K562 (cell line): ENCODE measurements at regions not wholly inside any gene's neighbourhood (a gene's known extent, or its start where the extent isn't known, plus 50 kb on each side); places are given as distances from the start of the nearest gene placed in this dataset.

Source experiments
- ATAC-seq: fragments of 200-7000 bp; cut with Tn5 transposase; 3 replicates; pipeline ENCODE4 v1.9.1; 2020; ENCODE audit warnings: moderate library complexity
- BruUV-seq: library from RNA; stranded (reverse); fragments of 400-500 nt; replicated peaks from 2 replicates; lab custom pipeline; 2021; lab: Mats Ljungman, UMichigan
- CTCF ChIA-PET: fragments of 300-600 bp; formaldehyde crosslinking; extraction: SDS; loops from one replicate; lab custom pipeline; 2021; ENCODE audit warnings: low intra/inter-chr PET ratio; lab: Yijun Ruan, JAX
- POLR2A ChIA-PET: fragments of 300-600, 350-650 bp; sonication (Branson Sonifier 250); formaldehyde crosslinking; extraction: SDS; loops from one replicate; lab custom pipeline; 2021; ENCODE audit warnings: antibody characterized with exemption, inconsistent platforms; lab: Yijun Ruan, JAX
- DNase-seq, 4 experiments: peaks; one replicate each; pipeline versions ENCODE4 v3.0.0 to v3.0.0-alpha.2; 2011 to 2018; ENCODE audit warnings: low spot score in 3 of 4, mixed read lengths in 3 of 4; ENCODE audit errors: extremely low read depth in 1 of 4
- FAIRE-seq: peaks from 2 replicates; lab custom pipeline; 2011; peaks lifted over from hg19 to GRCh38; lab: Jason Lieb, UNC
- H2AFZ ChIP-seq: 2 replicates; pipeline ENCODE4 v1.6.0; 2011; ENCODE audit warnings: low read depth, low read length, control low read depth, inconsistent platforms
- H3K27ac ChIP-seq: fragments of 200-600 bp; 3 replicates; pipeline ENCODE4 v1.8.0; 2011; ENCODE audit warnings: low read depth, mild to moderate bottlenecking, control low read depth, inconsistent platforms, low read length, moderate library complexity, mixed read lengths; ENCODE audit errors: extremely low read depth
- H3K27me3 ChIP-seq, 2 experiments: fragments of 300-600 bp in 1 of 2; 2 replicates in 1 of 2; 3 replicates in 1 of 2; pipeline versions ENCODE4 v1.6.0 to v1.8.0; 2011; ENCODE audit warnings: inconsistent platforms in 2 of 2, low read length in 2 of 2, mild to moderate bottlenecking in 1 of 2, mixed read lengths in 1 of 2, moderate library complexity in 1 of 2; ENCODE audit not compliant: control insufficient read depth in 2 of 2, insufficient read depth in 2 of 2
- H3K36me3 ChIP-seq: fragments of 300-600 bp; 3 replicates; pipeline ENCODE4 v1.8.0; 2011; ENCODE audit warnings: mild to moderate bottlenecking, low read length, inconsistent platforms; ENCODE audit not compliant: control insufficient read depth, insufficient read depth
- H3K4me1 ChIP-seq, 2 experiments: fragments of 200-600 bp in 1 of 2; replicated peaks in 1 of 2; 2 replicates in 1 of 2; 3 replicates in 1 of 2; pipeline versions ENCODE4 v1.5.1 to v1.8.0; 2011; ENCODE audit warnings: inconsistent platforms in 2 of 2, low read length in 2 of 2, mild to moderate bottlenecking in 1 of 2, mixed read lengths in 1 of 2, moderate library complexity in 1 of 2; ENCODE audit not compliant: control insufficient read depth in 2 of 2, insufficient read depth in 2 of 2
- H3K4me2 ChIP-seq: 2 replicates; pipeline ENCODE4 v1.6.1; 2011; ENCODE audit warnings: low read length, control low read depth, inconsistent platforms, mixed read lengths; ENCODE audit not compliant: insufficient read depth
- H3K4me3 ChIP-seq: fragments of 200-600 bp; sonication (generic), shearing (Covaris generic); 2 replicates; pipeline ENCODE4 v1.5.1; 2016; ENCODE audit warnings: control low read depth, inconsistent platforms
- H3K79me2 ChIP-seq: fragments of 200-600 bp; 3 replicates; pipeline ENCODE4 v1.8.0; 2011; ENCODE audit warnings: low read length, inconsistent platforms; ENCODE audit not compliant: control insufficient read depth, insufficient read depth
- H3K9ac ChIP-seq, 2 experiments: 2 replicates each; pipeline versions ENCODE4 v1.6.0 to v1.6.1; 2011; ENCODE audit warnings: low read depth in 2 of 2, low read length in 2 of 2, control low read depth in 1 of 2, inconsistent platforms in 1 of 2, mild to moderate bottlenecking in 1 of 2, mixed read lengths in 1 of 2; ENCODE audit not compliant: insufficient read depth in 1 of 2
- H3K9me1 ChIP-seq: one replicate; pipeline ENCODE4 v1.6.0; 2011; ENCODE audit warnings: inconsistent platforms, mild to moderate bottlenecking, low read length, moderate library complexity; ENCODE audit not compliant: control insufficient read depth, insufficient read depth
- H3K9me3 ChIP-seq: replicated peaks from 2 replicates; pipeline ENCODE4 v1.5.1; 2011; ENCODE audit warnings: low read depth, low read length, inconsistent platforms; ENCODE audit not compliant: control insufficient read depth, insufficient read depth
- H4K20me1 ChIP-seq: replicated peaks from 2 replicates; pipeline ENCODE4 v1.6.1; 2011; ENCODE audit warnings: low read length, inconsistent platforms, mixed read lengths; ENCODE audit not compliant: control insufficient read depth, insufficient read depth
- MAFG ChIP-seq: fragments of 450-650 bp; conservative IDR thresholded peaks from 2 replicates; pipeline ENCODE4 v1.6.1; 2016; ENCODE audit warnings: missing genetic modification characterization, missing compliant biosample characterization
- NFE2 ChIP-seq: IDR thresholded peaks from 2 replicates; pipeline ENCODE4 v1.6.1; 2014; ENCODE audit warnings: antibody characterized with exemption, low read depth
- RHOXF2B ChIP-seq: fragments of 250-450 bp; sonication (Bioruptor Pico); conservative IDR thresholded peaks from 2 replicates; pipeline ENCODE4 v1.5.1; 2021
- ZKSCAN8 ChIP-seq: fragments of 200-800 bp; sonication (Bioruptor generic); IDR thresholded peaks from 2 replicates; pipeline ENCODE4 v1.6.1; 2016; ENCODE audit warnings: missing genetic modification characterization, missing compliant biosample characterization
- ZNF316 ChIP-seq: fragments of 450-650 bp; IDR thresholded peaks from 2 replicates; pipeline ENCODE4 v1.6.1; 2016
- WGBS: fragments of 100-300 bp; shearing (Covaris generic); methylation state at CpG from one replicate; pipeline ENCODE4 v1.1.6; 2016; ENCODE audit warnings: low coverage, mixed read lengths; ENCODE audit not compliant: insufficient coverage; ENCODE audit errors: missing lambda C conversion rate; 5-methylcytosine and 5-hydroxymethylcytosine counted together
- in situ Hi-C: fragments of 300-500 bp; cut with MboI; formaldehyde crosslinking; loops from 4 replicates; pipeline ENCODE4 v1.15.0; 2018; ENCODE audit warnings: inconsistent platforms, mixed read lengths
- intact Hi-C: fragments of 100-400 bp; cut with micrococcal nuclease; formaldehyde crosslinking; loops from 2 replicates; pipeline ENCODE4 v1.14.2; 2022
- TF ChIP-seq, protein P1 (sequence below): fragments of 450-650 bp; IDR thresholded peaks from 2 replicates; pipeline ENCODE4 v1.6.1; 2016

DNA sequence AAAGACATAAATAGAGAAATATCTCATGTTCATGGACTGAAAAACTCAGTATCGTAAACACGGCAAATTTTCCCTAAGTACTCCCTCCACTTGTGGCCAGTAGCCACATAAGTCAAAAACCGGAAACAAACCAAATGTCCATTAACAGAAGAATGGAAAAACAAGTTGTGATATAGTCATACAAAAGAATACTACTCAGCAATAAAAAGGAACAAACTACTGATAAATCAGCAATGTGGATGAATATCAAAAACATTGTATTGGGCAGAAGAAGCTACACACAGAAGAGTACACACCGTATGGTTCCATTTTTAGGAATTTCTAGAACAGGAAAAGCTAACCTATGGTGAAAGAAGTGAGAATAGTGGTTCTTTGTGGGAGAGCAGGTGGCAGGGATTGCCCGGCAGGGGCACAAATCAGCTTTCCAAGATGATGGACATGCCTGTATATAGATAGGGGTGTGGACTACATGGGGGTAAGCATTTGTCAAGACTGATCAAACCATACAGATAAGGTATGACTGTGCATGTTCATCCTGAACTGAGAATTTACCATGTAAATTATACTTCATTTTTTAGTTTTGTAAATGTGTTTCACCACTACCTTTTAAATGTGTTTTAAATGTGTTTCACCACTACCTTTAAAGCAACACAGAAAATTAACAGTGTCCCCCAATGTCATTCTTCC, 172.8 kb upstream of the CDH5 start:
- H3K4me1 ChIP-seq = no peaks in the 10 kb centered on the region
- POLR2A ChIA-PET = interaction anchor here (1.1 kb wide), 1 partner anchor 19 kb away, joined by 3 read pairs; no protein-coding TSS in a partner anchor
- no peaks in the 10 kb centered on the region for H3K79me2 ChIP-seq
- FAIRE-seq (no peak), DNase-seq (no peak), ATAC-seq (peak; percentile 56; the same call in 1 of the 3 replicates)
- H3K9me3 ChIP-seq = no peaks in the 10 kb centered on the region
- no peak overlapping the region for H3K27ac ChIP-seq
- intact Hi-C loops (no loop called here), in situ Hi-C loops (no loop called here)
- WGBS = 10% methylated on average over 5 of the region's 5 CpGs
- TF ChIP-seq ZKSCAN8 (CRISPR knock-in tag) (no peak), RHOXF2B (CRISPR knock-in tag) (no peak), ZNF316 (peak; percentile 51), NFE2 (peak; percentile 54), MAFG (tag) (peak; percentile 19; the same call in 1 of the 2 replicates)
- TF ChIP-seq, protein P1, sequence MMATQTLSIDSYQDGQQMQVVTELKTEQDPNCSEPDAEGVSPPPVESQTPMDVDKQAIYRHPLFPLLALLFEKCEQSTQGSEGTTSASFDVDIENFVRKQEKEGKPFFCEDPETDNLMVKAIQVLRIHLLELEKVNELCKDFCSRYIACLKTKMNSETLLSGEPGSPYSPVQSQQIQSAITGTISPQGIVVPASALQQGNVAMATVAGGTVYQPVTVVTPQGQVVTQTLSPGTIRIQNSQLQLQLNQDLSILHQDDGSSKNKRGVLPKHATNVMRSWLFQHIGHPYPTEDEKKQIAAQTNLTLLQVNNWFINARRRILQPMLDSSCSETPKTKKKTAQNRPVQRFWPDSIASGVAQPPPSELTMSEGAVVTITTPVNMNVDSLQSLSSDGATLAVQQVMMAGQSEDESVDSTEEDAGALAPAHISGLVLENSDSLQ = peak; percentile 44
- no peaks in the 10 kb centered on the region for H3K36me3 ChIP-seq
- H2AFZ ChIP-seq = no peak overlapping the region
- no peaks in the 10 kb centered on the region for H3K9me1 ChIP-seq
- H3K9ac ChIP-seq = no peak overlapping the region
- H3K4me3 ChIP-seq = no peak overlapping the region
- no peaks in the 10 kb centered on the region for H3K27me3 ChIP-seq
- H4K20me1 ChIP-seq = no peaks in the 10 kb centered on the region
- H3K4me2 ChIP-seq = no peak overlapping the region
- CTCF ChIA-PET = no interaction called here
- BruUV-seq = no TSS peak
